GM12872 (cell line): ENCODE measurements at regions not wholly inside any gene's neighbourhood (a gene's known extent, or its start where the extent isn't known, plus 50 kb on each side); places are given as distances from the start of the nearest gene placed in this dataset.

Source experiments
- TF ChIP-seq, protein P1 (sequence below): IDR thresholded peaks from 3 replicates; pipeline ENCODE4 v1.5.1; 2011; ENCODE audit warnings: low read depth, mild to moderate bottlenecking, low read length, moderate library complexity; ENCODE audit not compliant: insufficient read depth

DNA sequence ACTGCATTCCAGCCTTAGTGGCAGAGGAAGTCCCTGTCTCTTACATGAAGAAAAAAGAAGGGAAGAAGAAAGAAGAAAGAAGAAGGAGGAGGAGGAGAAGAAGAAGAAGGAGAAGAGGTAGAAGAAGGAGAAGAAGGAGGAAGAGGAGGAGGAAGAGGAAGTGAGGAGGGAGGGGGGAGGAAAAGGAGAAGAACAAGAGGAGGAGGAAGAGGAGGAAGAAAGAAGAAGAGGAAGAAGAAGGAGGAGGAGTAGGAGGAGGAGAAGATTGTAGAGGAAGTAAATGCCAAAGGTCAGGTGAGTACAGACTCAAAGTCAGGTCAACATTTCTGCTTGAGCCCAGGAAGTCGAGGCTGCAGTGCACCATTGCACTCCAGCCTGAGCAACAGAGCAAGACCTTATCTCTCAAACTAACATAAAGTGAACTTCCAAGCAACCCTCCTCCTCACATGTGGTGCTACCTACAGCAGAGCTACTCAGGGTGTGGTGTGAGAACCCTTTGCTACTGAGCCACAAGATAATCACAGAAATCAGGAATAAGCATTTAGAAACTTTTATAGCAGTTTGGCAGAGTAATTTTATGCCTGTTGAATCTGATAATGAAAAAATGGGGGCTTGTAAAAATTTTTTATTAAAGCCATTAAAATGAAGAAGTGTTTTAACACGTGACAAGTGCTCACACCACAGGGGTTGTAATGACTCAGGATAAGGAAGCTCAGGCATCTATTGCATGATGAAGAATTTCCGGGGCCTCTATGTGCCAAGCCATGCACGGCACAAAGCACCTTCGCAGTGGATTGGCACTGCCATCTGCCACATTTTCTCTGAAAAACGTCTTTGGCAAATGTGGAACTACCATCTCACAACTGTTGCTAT is 224.9 kb upstream of the AUTS2 start:
- TF ChIP-seq, protein P1, sequence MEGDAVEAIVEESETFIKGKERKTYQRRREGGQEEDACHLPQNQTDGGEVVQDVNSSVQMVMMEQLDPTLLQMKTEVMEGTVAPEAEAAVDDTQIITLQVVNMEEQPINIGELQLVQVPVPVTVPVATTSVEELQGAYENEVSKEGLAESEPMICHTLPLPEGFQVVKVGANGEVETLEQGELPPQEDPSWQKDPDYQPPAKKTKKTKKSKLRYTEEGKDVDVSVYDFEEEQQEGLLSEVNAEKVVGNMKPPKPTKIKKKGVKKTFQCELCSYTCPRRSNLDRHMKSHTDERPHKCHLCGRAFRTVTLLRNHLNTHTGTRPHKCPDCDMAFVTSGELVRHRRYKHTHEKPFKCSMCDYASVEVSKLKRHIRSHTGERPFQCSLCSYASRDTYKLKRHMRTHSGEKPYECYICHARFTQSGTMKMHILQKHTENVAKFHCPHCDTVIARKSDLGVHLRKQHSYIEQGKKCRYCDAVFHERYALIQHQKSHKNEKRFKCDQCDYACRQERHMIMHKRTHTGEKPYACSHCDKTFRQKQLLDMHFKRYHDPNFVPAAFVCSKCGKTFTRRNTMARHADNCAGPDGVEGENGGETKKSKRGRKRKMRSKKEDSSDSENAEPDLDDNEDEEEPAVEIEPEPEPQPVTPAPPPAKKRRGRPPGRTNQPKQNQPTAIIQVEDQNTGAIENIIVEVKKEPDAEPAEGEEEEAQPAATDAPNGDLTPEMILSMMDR: no peak

DNA sequence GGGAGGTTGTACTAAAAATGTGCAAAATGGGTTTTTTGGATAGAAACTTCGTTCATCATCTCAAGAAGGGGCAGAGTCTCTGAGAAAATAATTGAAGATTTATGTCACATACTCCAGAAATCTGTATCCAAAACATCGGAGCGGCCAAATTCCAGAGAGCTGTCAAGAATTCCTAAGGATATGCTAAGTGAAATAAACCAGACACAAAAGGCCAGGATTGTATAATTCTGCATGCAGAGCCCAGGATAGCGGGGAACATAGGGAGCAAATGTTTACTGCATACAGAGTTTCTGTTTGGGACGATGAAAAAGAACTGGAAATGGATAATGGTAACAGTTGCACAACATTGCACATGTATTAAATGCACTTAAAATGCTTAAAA is 224.2 kb upstream of the AUTS2 start:
- TF ChIP-seq, protein P1: no peak

DNA sequence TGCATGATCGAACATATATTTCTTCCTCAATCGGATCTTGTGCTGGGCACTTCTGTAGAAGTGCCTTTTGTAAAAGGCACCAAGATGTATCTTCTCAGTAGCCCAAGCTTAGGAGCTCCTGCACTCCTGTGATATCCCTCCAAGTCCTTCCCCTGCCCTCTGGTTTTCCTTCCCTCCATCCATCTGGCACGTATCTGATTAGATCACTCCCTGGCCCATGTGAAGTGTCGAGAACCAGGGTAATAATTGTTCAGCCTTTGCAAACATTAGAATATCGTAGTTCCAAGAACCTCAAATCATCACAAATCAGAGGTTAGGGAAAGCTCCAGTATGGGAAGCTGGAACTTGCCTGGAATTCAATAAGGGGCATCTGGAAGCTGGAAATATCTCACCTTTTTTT is 221.1 kb upstream of the AUTS2 start:
- TF ChIP-seq, protein P1: no peak

DNA sequence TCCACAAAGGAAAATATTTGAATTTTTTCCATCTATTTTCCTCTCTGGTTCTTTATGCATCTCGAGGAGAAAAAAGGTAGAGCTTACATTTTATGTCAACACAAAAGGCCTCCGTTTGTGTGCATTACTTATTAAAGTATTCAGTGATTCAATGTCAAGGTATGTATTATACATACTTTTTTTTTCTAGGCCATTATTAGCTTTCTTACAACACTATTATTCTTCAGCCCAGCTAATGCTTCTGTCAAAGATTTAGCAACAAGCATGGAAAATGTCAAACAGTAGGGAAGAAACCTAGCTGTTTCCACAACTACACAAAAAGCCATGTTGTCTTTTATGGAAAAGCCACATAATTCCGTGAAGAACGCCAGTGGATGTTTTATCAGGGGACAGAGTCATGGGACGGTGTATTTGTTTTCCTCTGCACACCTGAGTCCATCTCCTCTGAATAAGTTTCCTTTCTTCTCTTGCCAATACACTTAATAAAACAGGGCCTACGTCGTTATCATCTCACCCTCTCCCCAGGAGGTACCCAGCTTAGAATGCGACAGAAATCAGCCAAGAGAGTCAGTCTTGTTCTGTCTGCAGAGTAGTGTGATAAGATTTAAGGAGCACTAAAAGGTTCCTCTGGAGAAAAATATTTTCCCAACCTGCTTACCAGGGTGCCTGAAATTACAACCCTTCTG is 209.7 kb upstream of the AUTS2 start:
- TF ChIP-seq, protein P1: no peak

DNA sequence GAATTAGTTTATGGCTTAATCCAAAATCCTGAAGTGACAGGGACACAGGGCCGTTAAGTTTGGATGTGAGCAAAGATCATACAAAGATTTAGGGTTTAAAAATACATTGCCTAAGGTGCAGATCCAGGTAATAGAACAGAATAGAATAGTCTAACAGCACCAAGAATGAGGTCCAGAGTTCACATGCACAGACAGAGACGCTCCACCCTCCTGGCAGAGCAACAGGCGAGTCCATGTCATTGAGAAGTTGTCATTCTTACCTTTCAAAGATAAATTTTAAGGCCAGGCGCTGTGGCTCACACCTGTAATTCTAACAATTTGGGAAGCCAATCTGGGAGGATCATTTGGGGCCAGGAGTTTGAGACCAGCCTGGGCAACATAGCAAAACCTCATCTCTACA is 209.1 kb upstream of the AUTS2 start:
- TF ChIP-seq, protein P1: no peak

DNA sequence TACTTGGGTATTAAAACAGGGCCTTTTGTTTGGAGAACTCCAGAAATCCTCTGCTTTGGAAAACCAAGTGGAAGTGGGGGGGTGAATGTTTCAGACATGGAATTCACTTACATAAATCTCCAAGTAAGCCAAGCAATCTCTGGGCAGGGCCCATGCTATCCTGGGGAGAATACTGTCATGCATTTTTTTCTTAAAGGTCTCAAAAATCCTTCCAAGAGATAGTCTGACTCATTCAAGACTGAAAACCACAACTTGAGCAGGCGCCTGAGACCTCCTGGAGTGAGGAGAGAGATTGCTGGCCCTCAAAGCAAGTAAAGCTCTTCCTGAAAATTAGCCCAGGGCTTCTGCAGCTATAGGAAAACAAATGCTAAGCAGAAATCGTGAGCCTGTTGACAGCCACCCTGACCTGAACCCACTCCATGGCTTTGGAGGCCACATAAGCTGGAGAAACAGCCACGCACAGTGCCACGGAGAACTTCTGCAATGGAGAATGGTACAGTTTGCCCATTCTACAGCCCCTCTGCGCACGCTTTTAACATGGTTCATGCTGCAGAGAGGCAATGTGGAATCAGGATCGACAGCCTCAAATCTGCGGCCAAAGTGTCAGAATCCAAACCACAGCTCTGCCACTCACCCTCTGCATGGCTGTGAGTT is 203.1 kb upstream of the AUTS2 start:
- TF ChIP-seq, protein P1: no peak

DNA sequence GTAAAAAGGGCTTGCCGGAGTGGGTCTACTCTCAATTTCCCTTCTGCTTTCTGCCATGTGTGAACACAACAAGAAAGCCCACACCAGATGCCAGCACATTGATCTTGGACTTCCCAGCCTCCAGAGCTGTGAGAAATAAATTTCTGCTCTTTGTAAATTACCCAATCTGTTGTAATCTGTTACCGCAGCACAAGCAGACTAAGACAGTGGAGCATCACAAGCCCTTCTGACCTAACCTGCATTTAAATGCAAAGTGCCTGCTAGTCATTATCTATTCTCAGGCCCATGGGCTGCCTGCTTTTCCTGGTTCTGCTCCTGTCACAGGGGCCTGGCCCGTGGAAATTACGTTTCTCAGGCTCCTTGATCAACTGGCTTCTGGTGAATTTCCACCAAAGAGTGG is 199.3 kb upstream of the AUTS2 start:
- TF ChIP-seq, protein P1: no peak
